Fibroblast of pulmonary artery (primary cell): ENCODE measurements at regions not wholly inside any gene's neighbourhood (a gene's known extent, or its start where the extent isn't known, plus 50 kb on each side); places are given as distances from the start of the nearest gene placed in this dataset.

Experiments
- DNase-seq: peaks from one replicate; pipeline ENCODE4 v3.0.0-alpha.2; 2010; ENCODE audit warnings: low read depth
- H3K4me3 ChIP-seq: replicated peaks from 2 replicates; pipeline ENCODE4 v1.5.1; 2011; ENCODE audit warnings: low read depth, mild to moderate bottlenecking, control low read depth, low read length, moderate library complexity
- TF ChIP-seq, protein P1 (sequence below): IDR thresholded peaks from 2 replicates; pipeline ENCODE4 v1.5.1; 2011; ENCODE audit warnings: mild to moderate bottlenecking, control low read depth, low read length, inconsistent platforms; ENCODE audit errors: missing control alignments

DNA sequence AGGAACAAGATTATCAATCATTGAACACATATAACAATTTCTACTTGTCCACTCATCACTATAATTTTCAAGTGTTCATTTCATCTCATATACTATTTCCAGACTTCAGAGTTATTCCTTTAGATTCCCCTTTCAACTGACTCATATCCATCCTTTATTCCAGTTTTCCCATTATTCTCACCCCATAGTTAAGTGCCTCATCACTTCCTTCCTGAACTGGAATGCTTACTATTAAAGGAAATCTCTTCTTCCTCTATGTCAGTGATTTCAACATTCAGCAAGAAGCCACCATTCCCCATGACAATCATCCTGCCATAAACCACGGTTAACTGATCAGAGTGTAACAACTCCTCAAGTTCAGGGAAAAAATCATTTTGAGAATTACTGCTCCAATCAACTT is 198.9 kb downstream of the FBXO8 start:
- no peak overlapping the region for H3K4me3 ChIP-seq
- peak; percentile 77 for DNase-seq
- TF ChIP-seq, protein P1, sequence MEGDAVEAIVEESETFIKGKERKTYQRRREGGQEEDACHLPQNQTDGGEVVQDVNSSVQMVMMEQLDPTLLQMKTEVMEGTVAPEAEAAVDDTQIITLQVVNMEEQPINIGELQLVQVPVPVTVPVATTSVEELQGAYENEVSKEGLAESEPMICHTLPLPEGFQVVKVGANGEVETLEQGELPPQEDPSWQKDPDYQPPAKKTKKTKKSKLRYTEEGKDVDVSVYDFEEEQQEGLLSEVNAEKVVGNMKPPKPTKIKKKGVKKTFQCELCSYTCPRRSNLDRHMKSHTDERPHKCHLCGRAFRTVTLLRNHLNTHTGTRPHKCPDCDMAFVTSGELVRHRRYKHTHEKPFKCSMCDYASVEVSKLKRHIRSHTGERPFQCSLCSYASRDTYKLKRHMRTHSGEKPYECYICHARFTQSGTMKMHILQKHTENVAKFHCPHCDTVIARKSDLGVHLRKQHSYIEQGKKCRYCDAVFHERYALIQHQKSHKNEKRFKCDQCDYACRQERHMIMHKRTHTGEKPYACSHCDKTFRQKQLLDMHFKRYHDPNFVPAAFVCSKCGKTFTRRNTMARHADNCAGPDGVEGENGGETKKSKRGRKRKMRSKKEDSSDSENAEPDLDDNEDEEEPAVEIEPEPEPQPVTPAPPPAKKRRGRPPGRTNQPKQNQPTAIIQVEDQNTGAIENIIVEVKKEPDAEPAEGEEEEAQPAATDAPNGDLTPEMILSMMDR = no peak

DNA sequence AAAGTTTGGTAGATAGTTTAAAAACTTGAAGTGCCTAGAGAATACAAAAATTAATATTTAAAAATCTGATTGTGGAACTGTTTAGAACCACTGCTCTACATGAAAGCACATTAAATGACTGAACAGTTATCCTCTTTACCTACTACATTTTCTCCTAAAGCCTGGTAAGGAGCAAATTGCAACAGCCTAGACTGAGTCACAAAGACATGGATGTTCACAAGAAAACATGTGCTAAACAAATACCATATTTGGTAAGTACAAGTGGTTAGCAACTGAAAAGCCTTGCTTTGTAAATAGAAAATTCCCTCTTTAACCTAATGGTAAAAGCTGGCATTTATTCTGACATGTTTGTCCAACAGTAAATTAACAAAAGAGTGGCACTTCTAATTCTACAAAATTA is 203.1 kb downstream of the FBXO8 start:
- TF ChIP-seq, protein P1 = no peak
- no peak overlapping the region for H3K4me3 ChIP-seq
- peak; percentile 91 for DNase-seq

DNA sequence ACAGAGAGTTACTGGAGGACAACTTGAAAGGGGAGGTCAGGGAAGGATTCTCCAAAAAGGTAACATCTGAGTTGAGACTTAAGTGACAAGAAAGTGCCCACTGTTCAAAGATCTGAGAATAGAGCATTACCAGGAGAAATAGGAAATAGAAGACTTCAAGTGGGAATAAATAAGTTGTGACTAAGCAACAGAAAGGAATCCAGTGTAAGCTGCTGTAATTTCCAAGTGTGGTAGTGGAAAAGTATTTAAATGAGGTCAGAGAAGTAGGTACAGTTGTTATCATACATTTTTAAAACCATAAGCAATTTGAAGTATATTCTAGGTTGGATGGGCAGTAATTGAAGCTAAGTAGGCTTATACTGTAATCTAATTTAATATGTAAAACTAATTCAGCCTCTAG is 211.9 kb downstream of the FBXO8 start:
- H3K4me3 ChIP-seq = no peak overlapping the region
- peak; percentile 31 for DNase-seq
- TF ChIP-seq, protein P1 = no peak

DNA sequence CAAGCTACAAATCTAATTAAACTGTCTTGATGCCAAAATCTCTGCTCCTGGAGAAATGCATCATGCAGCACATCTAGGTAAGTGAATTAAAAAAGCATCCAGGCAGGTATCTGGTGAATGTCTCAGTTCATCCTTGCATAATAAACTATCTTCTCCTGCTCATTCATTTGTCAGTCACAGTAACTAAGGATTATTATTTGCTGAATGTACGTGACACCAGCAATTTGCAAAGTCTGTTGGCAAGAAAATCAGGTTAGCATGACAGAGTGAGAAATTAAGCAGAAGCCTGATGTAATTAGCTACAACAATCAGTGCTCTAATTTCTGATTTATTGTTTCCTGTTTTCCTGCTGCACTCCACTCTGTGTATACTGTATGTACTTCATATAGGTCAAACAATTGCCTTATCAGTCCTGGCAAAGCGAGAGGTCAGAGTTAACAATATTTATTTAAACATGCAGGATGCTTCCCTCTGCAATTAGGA is 213.6 kb downstream of the FBXO8 start:
- no peak overlapping the region for H3K4me3 ChIP-seq
- TF ChIP-seq, protein P1 = no peak
- no peak for DNase-seq

DNA sequence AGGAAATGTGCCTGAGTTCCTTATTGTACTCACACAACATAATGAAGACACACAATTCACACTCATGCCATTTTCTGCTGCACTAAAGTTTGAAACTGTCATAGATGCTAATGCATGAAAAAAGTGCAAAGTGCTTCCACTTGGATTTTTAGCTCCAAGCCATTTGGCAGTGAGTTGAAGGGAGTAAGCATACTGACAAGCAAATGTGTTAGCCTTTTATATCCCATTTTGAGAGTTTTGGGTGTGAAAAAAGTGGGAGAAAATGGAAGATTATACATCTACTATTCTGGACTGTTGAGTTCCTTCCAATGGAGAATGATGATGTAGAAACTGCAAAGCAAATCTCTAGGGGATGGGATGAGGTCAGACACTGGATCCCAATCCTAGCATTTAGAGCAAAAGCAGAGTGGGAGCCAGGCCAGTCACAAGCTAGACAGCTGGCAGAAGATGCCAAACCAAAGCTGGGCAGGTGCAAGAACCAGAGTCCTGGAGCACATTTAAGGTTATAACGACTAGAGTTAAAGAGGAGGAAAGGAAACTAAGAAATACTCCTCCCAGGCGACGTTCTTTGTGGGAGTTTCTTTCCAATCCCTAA is 216.8 kb downstream of the FBXO8 start:
- no peak for DNase-seq
- TF ChIP-seq, protein P1 = no peak
- no peak overlapping the region for H3K4me3 ChIP-seq

DNA sequence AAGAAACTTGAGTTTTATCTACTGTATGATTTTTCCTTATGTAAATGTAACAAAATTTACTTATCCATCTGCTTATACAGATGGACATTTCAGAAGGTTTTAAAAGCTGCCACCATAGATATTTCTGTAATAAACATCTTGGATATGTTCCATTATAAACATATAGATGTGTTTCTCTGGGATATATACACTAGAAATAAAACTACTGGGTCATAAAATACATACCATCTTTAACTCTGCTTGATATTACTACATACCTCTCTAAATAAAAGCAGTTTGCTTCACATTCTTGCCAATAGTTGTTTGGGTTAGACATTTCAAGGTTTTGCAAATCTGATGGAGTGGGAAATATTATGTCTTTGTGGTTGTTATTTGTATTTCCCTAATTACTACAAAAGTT is 220.6 kb downstream of the FBXO8 start:
- TF ChIP-seq, protein P1 = no peak

DNA sequence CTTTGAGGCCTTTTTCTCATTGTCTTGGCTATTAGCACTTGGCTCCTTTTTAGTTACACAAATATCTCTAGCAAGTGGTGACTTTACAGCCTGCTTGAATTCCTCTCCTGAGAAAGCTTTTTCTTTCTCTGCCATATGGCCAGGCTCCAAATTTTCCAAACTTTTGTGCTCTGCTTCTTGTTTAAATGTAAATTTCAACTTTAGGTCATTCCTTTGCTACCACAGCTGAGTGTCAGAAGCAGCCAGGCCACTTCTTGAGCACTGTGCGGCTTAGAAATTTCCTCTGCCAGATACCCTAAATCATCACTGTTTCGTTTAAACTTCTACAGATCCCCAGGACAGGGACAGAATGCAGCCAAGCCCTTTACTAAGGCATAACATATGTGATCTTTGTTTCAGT is 222.4 kb downstream of the FBXO8 start:
- DNase-seq = no peak
- TF ChIP-seq, protein P1 = no peak
- H3K4me3 ChIP-seq = no peak overlapping the region

More for the DNA sequence above, 220.6 kb downstream of the FBXO8 start:
- DNase-seq = no peak
- no peak overlapping the region for H3K4me3 ChIP-seq
